Pancreas (tissue), 10 donors: ENCODE measurements at regions not wholly inside any gene's neighbourhood (a gene's known extent, or its start where the extent isn't known, plus 50 kb on each side); places are given as distances from the start of the nearest gene placed in this dataset.

Experiments used
- ATAC-seq, 4 donors: fragments of 200-7000 bp; cut with Tn5 transposase; one replicate each; pipeline versions ENCODE4 v1.8.0 to v1.9.1; 2020; ENCODE audit warnings: mild to moderate bottlenecking in 4 of 4, moderate library complexity in 4 of 4
- DNase-seq, 6 donors: peaks; one replicate each; pipeline ENCODE4 v3.0.0-alpha.2; 2020
- FAIRE-seq: peaks from 2 replicates; lab custom pipeline; 2012; peaks lifted over from hg19 to GRCh38; lab: Jason Lieb, UNC
- H3K27ac ChIP-seq, 4 donors: fragments of 200-600 bp; sonication (generic); 1 replicate in 3 of 4; 2 replicates in 1 of 4; pipeline versions ENCODE4 v1.5.0 to v1.8.0; 2020
- H3K27me3 ChIP-seq, 4 donors: fragments of 200-600 bp; one replicate each; pipeline ENCODE4 v1.8.0; 2021
- H3K36me3 ChIP-seq, 3 donors: fragments of 200-600 bp; sonication (generic) in 1 of 3; one replicate each; pipeline versions ENCODE4 v1.5.0 to v1.8.0; 2020 to 2021
- H3K4me1 ChIP-seq, 3 donors: fragments of 200-600 bp; one replicate each; pipeline ENCODE4 v1.8.0; 2021
- H3K4me3 ChIP-seq, 4 donors: fragments of 200-600 bp; sonication (generic) in 2 of 4; one replicate each; pipeline versions ENCODE4 v1.5.0 to v1.8.0; 2020 to 2021
- H3K9me3 ChIP-seq, 4 donors: fragments of 200-600 bp; one replicate each; pipeline ENCODE4 v1.8.0; 2021
- WGBS, 2 donors: extraction: QIAGEN DNeasy Blood & Tissue Kit; methylation state at CpG; one replicate each; pipeline ENCODE4 v1.1.7; 2013; 5-methylcytosine and 5-hydroxymethylcytosine counted together
- intact Hi-C, 3 donors: fragments of 100-400 bp; cut with DNase I; formaldehyde crosslinking; loops; one replicate each; pipeline versions ENCODE4 v1.11.1 to v1.14.2; 2022
- TF ChIP-seq, protein P1 (sequence below), 4 donors: fragments of 200-600 bp; sonication (generic) in 3 of 4; IDR thresholded peaks; one replicate each; pipeline versions ENCODE4 v1.5.0 to v1.8.0; 2021; ENCODE audit warnings: antibody characterized with exemption in 4 of 4
- donor health status: healthy with polysubstance abuse.
- donor health status: DM: no; HTN: no; CAD: no; lungs with moderate emphysema.
- donor health status: DM: no; HTN: no; CAD: no.
- donor health status: control.
- donor health status: control.
- donor health status: Bipolar disorder and iron deficiency.
- donor health status: DM: yes; HTN: yes; CAD: no.
- donor health status: DM: no; HTN: no; CAD: no.
- donor health status: DM: no; HTN: no; CAD: no.
- donor health status: DM: yes; HTN: yes; CAD: no.

DNA sequence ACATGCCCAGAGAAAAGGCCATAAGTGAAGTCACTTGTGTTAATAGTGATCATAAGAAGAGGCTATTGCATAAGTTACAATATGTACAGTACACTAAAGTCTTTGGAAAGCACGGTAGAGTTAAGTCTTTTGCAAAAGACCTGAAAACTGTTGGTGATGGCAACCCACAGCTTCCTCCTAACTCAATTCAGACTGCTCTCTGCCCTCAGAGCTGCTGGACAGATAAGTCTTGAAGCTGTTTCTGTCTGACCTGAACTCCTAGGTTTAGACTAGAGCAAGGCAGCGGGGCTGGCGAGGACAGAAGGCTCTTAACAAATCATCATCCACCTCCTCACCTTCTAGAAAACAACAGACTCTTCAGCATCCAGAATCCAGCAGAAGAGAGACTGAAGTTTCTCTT, 125.4 kb downstream of the CD24 start:
- H3K4me1 ChIP-seq: no peaks in the 10 kb centered on the region
- no peak overlapping the region for H3K27ac ChIP-seq
- H3K27me3 ChIP-seq: no peaks in the 10 kb centered on the region
- DNase-seq: no peak
- intact Hi-C loops: no loop called here
- no peak for ATAC-seq
- no peak for FAIRE-seq
- TF ChIP-seq, protein P1, sequence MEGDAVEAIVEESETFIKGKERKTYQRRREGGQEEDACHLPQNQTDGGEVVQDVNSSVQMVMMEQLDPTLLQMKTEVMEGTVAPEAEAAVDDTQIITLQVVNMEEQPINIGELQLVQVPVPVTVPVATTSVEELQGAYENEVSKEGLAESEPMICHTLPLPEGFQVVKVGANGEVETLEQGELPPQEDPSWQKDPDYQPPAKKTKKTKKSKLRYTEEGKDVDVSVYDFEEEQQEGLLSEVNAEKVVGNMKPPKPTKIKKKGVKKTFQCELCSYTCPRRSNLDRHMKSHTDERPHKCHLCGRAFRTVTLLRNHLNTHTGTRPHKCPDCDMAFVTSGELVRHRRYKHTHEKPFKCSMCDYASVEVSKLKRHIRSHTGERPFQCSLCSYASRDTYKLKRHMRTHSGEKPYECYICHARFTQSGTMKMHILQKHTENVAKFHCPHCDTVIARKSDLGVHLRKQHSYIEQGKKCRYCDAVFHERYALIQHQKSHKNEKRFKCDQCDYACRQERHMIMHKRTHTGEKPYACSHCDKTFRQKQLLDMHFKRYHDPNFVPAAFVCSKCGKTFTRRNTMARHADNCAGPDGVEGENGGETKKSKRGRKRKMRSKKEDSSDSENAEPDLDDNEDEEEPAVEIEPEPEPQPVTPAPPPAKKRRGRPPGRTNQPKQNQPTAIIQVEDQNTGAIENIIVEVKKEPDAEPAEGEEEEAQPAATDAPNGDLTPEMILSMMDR (IDR thresholded peaks at IDR 0.05): no peak
- H3K4me3 ChIP-seq: no peak overlapping the region
- WGBS, 2 donors: 86 to 89% methylated on average over 3 of the region's 3 CpGs
- H3K9me3 ChIP-seq: no peaks in the 10 kb centered on the region
- H3K36me3 ChIP-seq: no peaks in the 10 kb centered on the region

DNA sequence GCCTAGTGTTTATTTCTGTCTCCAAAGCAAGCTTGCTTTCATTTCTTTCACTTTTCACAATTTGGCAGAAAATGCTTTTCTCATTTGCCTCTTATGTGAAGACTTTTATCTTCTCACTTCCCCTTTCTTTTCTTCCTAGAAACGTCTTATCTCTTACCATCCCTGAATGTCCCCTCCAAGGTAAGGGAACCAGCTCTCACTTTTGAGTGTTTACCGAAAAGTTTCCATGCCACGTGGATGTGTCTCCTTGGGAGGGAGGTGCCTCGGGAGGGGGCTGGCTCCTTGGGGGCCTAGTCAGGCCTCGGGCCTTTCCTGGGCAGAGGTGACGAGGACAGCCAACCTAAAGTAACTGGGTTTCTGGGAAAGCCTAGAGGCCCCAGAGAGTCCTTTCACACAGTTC, 127.4 kb downstream of the CD24 start:
- no peak for FAIRE-seq
- intact Hi-C loops: no loop called here
- ATAC-seq: no peak
- Histone ChIP-seq H3K36me3 (no peaks in the 10 kb centered on the region), H3K4me3 (no peak overlapping the region), H3K27ac (no peak overlapping the region), H3K27me3 (no peaks in the 10 kb centered on the region), H3K4me1 (no peaks in the 10 kb centered on the region), H3K9me3 (no peaks in the 10 kb centered on the region)
- DNase-seq: no peak
- WGBS, 2 donors: 87 to 90% methylated on average over 6 of the region's 6 CpGs
- TF ChIP-seq, protein P1 (IDR thresholded peaks at IDR 0.05): no peak

DNA sequence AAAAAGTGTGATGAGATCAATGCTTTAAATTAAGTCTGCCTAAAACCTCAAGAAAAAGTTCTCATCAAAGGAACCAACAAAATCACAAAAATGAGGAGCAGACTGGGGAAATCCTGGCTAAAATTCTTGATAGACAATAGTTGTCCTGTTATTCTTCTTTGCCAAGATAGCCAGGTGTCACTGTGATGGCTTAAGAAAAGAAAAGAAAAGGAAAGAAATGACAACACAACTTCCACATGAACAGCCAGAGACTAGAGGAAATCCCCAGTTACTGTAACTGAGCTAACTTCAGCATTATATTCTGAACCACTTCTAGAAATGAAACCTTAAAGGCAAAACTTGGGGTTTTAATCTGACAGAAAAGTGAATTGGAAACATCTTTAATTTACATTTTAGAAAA, 129.6 kb downstream of the CD24 start:
- Histone ChIP-seq H3K36me3 (no peaks in the 10 kb centered on the region), H3K4me1 (no peaks in the 10 kb centered on the region), H3K27me3 (no peaks in the 10 kb centered on the region), H3K4me3 (no peak overlapping the region), H3K9me3 (no peaks in the 10 kb centered on the region), H3K27ac (no peak overlapping the region)
- intact Hi-C loops: no loop called here
- FAIRE-seq: no peak
- DNase-seq: no peak
- no peak for ATAC-seq
- TF ChIP-seq, protein P1 (IDR thresholded peaks at IDR 0.05): no peak

DNA sequence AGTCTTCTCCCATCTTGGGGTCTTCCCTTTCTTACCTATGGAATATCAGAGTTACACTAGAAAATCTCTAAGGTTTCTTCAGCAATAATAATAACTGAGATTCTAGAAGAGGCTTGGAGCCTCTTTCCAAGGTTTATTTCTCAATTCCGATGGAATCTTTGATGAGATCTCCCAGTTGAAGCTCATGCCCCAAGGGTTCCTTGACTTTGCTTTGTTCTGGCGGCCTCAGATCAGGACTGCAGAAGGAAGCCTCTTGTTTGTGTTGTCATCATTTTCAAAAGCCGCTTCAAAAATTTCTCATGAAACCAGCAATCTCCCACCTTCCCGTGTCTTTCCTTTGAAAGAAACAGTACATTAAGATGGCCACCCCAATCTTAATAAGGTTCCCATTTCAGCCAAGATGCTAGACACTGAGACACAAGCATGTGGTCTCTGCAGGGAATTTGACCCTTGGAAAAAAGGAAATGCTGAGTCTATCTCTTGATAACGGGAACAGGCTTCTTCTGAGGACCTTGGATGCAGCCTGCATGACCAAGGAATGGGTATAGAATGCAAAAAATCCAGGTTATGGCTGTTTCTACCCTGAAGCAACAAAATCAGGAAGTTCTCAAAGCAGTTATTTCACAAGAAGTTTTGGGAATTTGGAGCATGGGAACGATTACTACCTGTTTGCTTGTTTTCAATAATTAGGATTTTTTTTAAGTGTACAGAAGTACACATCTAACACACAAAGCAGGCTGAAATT, 141.6 kb downstream of the CD24 start:
- H3K36me3 ChIP-seq: no peaks in the 10 kb centered on the region
- WGBS, 2 donors: 80 to 82% methylated on average over 6 of the region's 6 CpGs
- TF ChIP-seq, protein P1 (IDR thresholded peaks at IDR 0.05): no peak

DNA sequence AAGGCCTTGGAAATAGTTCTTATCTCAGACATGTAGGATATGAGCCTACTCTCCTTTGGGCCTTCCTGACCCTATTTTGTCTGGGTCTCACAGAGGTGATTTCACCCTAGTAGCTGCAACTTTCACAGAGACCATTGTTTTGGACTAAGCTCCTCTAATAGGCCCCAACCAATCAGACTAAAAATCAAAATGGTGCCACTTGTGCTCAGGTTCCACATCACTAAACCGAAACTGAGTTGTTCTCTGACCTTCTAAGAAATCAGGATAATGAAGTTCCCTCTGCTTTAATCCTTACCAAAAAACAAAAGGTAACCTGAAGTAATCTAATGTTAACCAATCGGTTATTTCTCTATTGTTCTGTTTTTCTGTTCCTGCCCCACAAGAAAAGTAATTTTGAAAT, 143.6 kb downstream of the CD24 start:
- TF ChIP-seq, protein P1 (IDR thresholded peaks at IDR 0.05): no peak
- H3K36me3 ChIP-seq: no peaks in the 10 kb centered on the region
- H3K27me3 ChIP-seq: no peaks in the 10 kb centered on the region
- FAIRE-seq (no peak), DNase-seq (no peak), ATAC-seq (no peak)
- H3K4me1 ChIP-seq: no peaks in the 10 kb centered on the region
- no peak overlapping the region for H3K27ac ChIP-seq
- intact Hi-C loops: no loop called here
- no peaks in the 10 kb centered on the region for H3K9me3 ChIP-seq
- no peak overlapping the region for H3K4me3 ChIP-seq
- 91 to 98% methylated on average over 2 of the region's 2 CpGs for WGBS, 2 donors

More for the DNA sequence above, 141.6 kb downstream of the CD24 start:
- ATAC-seq (no peak), FAIRE-seq (no peak), DNase-seq (no peak)
- H3K9me3 ChIP-seq: no peaks in the 10 kb centered on the region
- H3K4me3 ChIP-seq: no peak overlapping the region
- no peaks in the 10 kb centered on the region for H3K27me3 ChIP-seq
- intact Hi-C loops: no loop called here
- H3K27ac ChIP-seq: no peak overlapping the region
- H3K4me1 ChIP-seq: no peaks in the 10 kb centered on the region
